Muscle of arm (tissue), 1 donor: ENCODE measurements at regions not wholly inside any gene's neighbourhood (a gene's known extent, or its start where the extent isn't known, plus 50 kb on each side); places are given as distances from the start of the nearest gene placed in this dataset.
A peak's percentile ranks its signal among the peaks of the same experiment; 100 is the strongest.
"Not testable (repeated sequence)": the region's sequence is repeated elsewhere in the genome, so short reads cannot be mapped to it uniquely, and the experiment has no call there.

Source experiments
- DNase-seq: peaks from one replicate; pipeline ENCODE4 v3.0.0-alpha.2; 2013

GRCh38 chr1:172717722-172718465 is 59.0 kb downstream of the FASLG start:
- no peak for DNase-seq

- no peak for DNase-seq
These were observed 60.2 kb downstream of the FASLG start for GRCh38 chr1:172719066-172719627.

GRCh38 chr1:172719694-172720138 is 60.8 kb downstream of the FASLG start:
- DNase-seq, result peak; percentile 30

- DNase-seq, result no peak
These were observed 61.4 kb downstream of the FASLG start for GRCh38 chr1:172720339-172720738.

- DNase-seq, result no peak
These were observed 64.3 kb downstream of the FASLG start for GRCh38 chr1:172723251-172723650.

GRCh38 chr1:172724232-172724631 is 65.3 kb downstream of the FASLG start:
- DNase-seq, result no peak

- DNase-seq, result no peak
These were observed 66.1 kb downstream of the FASLG start for GRCh38 chr1:172724765-172725613.

- DNase-seq, result no peak
These were observed 67.8 kb downstream of the FASLG start for GRCh38 chr1:172726740-172727139.

- DNase-seq, result no peak
These were observed 68.5 kb downstream of the FASLG start for GRCh38 chr1:172727275-172727857.

- no peak for DNase-seq
These were observed 69.2 kb downstream of the FASLG start for GRCh38 chr1:172727956-172728603.

GRCh38 chr1:172728705-172729104 is 69.8 kb downstream of the FASLG start:
- not testable (repeated sequence) for DNase-seq

GRCh38 chr1:172732427-172732826 is 73.5 kb downstream of the FASLG start:
- no peak for DNase-seq

- DNase-seq, result no peak
These were observed 74.9 kb downstream of the FASLG start for GRCh38 chr1:172733815-172734214.

GRCh38 chr1:172738389-172738788 is 79.5 kb downstream of the FASLG start:
- no peak for DNase-seq

- DNase-seq, result peak; percentile 16
These were observed 83.9 kb downstream of the FASLG start for GRCh38 chr1:172742599-172743500.

- DNase-seq, result peak; percentile 45
These were observed 86.1 kb downstream of the FASLG start for GRCh38 chr1:172745014-172745413.

- DNase-seq, result peak; percentile 33
These were observed 87.4 kb downstream of the FASLG start for GRCh38 chr1:172746091-172746949.

- no peak for DNase-seq
These were observed 89.3 kb downstream of the FASLG start for GRCh38 chr1:172748201-172748600.

GRCh38 chr1:172751683-172752082 is 92.8 kb downstream of the FASLG start:
- DNase-seq, result no peak

GRCh38 chr1:172753964-172754363 is 95.1 kb downstream of the FASLG start:
- no peak for DNase-seq
